ENCODE measurements at regions not wholly inside any gene's neighbourhood (a gene's known extent, or its start where the extent isn't known, plus 50 kb on each side); places are given as distances from the start of the nearest gene placed in this dataset.

DNA sequence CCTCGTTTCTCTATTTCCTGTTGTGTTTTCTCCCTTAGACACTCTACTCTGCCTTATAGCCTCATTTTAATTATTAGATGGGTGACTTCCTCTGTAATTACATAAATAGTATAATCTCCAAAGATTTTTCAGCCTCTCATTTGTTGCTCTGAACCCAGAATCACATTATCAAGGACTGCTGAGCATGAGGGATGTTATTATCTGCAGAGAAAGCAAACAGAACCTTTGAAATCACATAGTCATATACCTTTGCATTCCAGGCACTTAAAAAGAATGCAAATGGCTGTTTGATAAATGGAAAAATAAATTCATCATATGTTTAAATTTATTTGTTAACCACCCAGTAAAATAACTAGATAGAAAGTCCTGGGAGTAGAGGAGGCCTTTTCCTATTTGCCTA lies 305.1 kb upstream of the PPP1R2C start:
- Histone ChIP-seq H3K9me3 (ENCODE audit: control insufficient read depth, low read length) (no peaks in the 10 kb centered on the region), H3K4me1 (ENCODE audit: control insufficient read depth, insufficient read depth, low read length) (no peaks in the 10 kb centered on the region), H3K27me3 (ENCODE audit: control insufficient read depth, insufficient read depth, low read length) (no peaks in the 10 kb centered on the region), H3K9ac (ENCODE audit: low read length) (no peak overlapping the region), H3K4me3 (ENCODE audit: low read length) (no peak overlapping the region), H3K36me3 (ENCODE audit: control insufficient read depth, insufficient read depth, low read length) (no peaks in the 10 kb centered on the region)

DNA sequence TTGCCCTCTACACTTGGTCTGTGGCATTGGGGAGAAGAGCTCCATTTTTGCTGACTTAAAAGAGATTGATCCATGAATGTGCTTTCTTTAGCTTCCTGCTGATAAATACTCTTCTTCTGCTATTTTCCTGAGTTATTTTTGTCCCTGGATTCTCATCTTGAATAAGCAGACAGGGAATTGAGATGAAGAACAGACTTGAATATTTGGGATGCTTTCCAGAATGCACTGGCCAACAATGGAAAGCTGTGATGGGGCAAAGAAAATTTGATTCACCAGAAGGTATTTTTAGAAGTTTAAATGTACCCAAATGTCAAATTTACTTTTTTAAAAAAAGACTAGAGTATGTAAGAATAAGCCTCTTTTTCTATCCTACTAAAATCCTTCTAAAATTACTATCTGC lies 309.9 kb upstream of the PPP1R2C start:
- no peaks in the 10 kb centered on the region for H3K27me3 ChIP-seq (ENCODE audit: control insufficient read depth, insufficient read depth, low read length)
- H3K4me1 ChIP-seq (ENCODE audit: control insufficient read depth, insufficient read depth, low read length) = no peaks in the 10 kb centered on the region
- H3K4me3 ChIP-seq (ENCODE audit: low read length) = no peak overlapping the region
- no peaks in the 10 kb centered on the region for H3K9me3 ChIP-seq (ENCODE audit: control insufficient read depth, low read length)
- H3K9ac ChIP-seq (ENCODE audit: low read length) = no peak overlapping the region
- H3K36me3 ChIP-seq (ENCODE audit: control insufficient read depth, insufficient read depth, low read length) = no peaks in the 10 kb centered on the region

DNA sequence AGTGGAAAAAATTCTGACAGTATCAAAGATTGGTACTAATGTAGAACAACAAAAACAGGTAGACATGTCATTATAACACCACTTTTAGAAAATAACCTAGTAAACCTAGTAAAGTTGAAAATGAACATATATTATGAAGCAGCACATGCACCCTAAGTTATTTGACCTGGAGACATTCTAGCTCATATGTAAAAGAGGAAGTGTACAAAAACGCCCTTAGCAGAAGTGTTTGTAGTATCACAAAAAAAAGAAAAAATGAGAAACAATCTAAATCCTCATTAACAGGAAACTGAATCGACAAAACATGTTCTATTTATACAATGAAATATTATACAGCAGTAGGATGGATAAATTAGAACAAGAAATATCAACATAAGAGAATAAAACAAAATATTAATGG lies 318.9 kb upstream of the PPP1R2C start:
- Histone ChIP-seq H3K36me3 (ENCODE audit: control insufficient read depth, insufficient read depth, low read length) (no peaks in the 10 kb centered on the region), H3K4me3 (ENCODE audit: low read length) (no peak overlapping the region), H3K9ac (ENCODE audit: low read length) (no peak overlapping the region), H3K4me1 (ENCODE audit: control insufficient read depth, insufficient read depth, low read length) (no peaks in the 10 kb centered on the region), H3K27me3 (ENCODE audit: control insufficient read depth, insufficient read depth, low read length) (no peaks in the 10 kb centered on the region), H3K9me3 (ENCODE audit: control insufficient read depth, low read length) (no peaks in the 10 kb centered on the region)

DNA sequence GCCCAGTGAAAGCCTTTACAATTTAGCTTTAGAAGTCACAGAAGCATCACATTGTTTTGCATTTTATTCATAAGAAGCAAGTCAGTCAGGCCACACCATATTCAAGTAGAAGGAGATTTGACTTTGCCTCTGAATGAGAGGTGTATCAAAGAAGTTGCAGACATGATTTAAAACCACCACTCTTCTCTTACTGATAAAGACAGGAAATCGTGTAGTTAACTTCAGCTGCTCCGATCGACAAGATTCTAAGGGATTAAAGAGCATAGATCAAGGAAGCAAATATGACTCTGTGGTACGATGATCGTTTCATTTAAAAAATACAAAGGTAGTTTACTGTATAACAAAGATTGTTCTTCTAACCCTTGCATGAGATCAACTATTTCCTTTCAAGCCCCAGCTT lies 328.0 kb upstream of the PPP1R2C start:
- no peaks in the 10 kb centered on the region for H3K9me3 ChIP-seq (ENCODE audit: control insufficient read depth, low read length)
- H3K27me3 ChIP-seq (ENCODE audit: control insufficient read depth, insufficient read depth, low read length) = no peaks in the 10 kb centered on the region
- H3K4me1 ChIP-seq (ENCODE audit: control insufficient read depth, insufficient read depth, low read length) = no peaks in the 10 kb centered on the region
- H3K9ac ChIP-seq (ENCODE audit: low read length) = no peak overlapping the region
- H3K4me3 ChIP-seq (ENCODE audit: low read length) = no peak overlapping the region
- no peaks in the 10 kb centered on the region for H3K36me3 ChIP-seq (ENCODE audit: control insufficient read depth, insufficient read depth, low read length)

DNA sequence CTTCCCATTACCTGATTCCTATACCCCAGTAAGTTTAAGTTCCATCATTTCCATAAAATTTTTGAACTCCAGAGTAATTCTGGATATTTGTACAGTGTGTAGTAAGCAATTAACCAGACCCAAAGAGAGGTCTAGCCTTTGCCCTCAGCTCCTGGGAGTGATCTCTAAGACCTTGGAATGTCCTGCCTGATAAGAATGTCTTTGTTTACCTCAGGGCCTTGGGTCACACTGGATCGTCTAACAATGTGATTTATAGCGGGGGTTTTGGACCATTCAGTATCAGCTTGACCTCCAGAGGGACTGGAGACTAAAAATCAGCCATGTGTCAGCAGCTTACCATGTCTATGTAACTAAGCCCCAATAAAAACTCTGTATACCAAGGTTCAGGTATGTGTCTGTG lies 330.9 kb upstream of the PPP1R2C start:
- H3K9ac ChIP-seq (ENCODE audit: low read length) = no peak overlapping the region
- no peaks in the 10 kb centered on the region for H3K27me3 ChIP-seq (ENCODE audit: control insufficient read depth, insufficient read depth, low read length)
- H3K36me3 ChIP-seq (ENCODE audit: control insufficient read depth, insufficient read depth, low read length) = no peaks in the 10 kb centered on the region
- no peak overlapping the region for H3K4me3 ChIP-seq (ENCODE audit: low read length)
- H3K4me1 ChIP-seq (ENCODE audit: control insufficient read depth, insufficient read depth, low read length) = no peaks in the 10 kb centered on the region
- no peaks in the 10 kb centered on the region for H3K9me3 ChIP-seq (ENCODE audit: control insufficient read depth, low read length)

DNA sequence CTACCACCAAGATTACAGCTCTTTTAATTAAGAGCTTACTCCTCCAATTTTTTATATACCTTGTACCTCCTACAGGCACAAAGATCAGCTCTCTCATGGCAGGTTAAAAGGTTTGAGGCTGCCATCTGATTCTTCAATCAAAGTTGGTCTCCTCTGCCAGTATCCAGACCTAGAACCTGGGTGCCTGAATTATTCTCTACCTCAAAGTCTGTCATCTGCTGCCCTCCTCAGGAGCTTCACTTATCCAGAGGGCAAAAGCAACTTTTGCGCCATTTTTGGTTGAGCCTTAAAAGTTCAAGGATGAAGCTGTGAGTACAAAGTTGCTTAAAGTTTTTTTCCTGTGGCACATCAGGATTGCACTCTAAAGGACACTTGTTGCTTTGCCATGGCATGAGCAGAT lies 343.7 kb upstream of the PPP1R2C start:
- H3K9ac ChIP-seq (ENCODE audit: low read length) = no peak overlapping the region
- H3K4me3 ChIP-seq (ENCODE audit: low read length) = no peak overlapping the region
- H3K27me3 ChIP-seq (ENCODE audit: control insufficient read depth, insufficient read depth, low read length) = no peaks in the 10 kb centered on the region
- no peaks in the 10 kb centered on the region for H3K9me3 ChIP-seq (ENCODE audit: control insufficient read depth, low read length)
- no peaks in the 10 kb centered on the region for H3K36me3 ChIP-seq (ENCODE audit: control insufficient read depth, insufficient read depth, low read length)
- H3K4me1 ChIP-seq (ENCODE audit: control insufficient read depth, insufficient read depth, low read length) = no peaks in the 10 kb centered on the region

DNA sequence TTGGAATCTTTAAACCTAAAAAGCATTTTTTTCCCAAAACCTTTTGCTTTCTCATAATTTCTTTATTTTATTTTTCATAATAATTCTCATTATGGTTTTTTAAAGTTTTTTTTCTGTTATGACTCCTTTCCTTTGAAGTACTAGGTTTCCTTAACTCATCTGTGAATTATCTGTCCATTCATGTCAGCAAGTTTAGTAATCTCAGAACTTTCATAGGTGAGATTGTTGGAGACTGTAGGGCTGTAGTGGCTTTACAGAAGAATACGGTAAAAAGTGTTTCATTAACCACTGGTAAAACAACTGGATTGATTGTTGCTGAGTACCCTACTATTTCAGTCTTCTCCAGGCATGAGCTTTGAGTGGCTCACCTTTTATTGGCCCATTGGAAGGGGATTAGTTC lies 361.7 kb upstream of the PPP1R2C start:
- Histone ChIP-seq H3K9ac (ENCODE audit: low read length) (no peak overlapping the region), H3K4me3 (ENCODE audit: low read length) (no peak overlapping the region), H3K27me3 (ENCODE audit: control insufficient read depth, insufficient read depth, low read length) (no peaks in the 10 kb centered on the region), H3K36me3 (ENCODE audit: control insufficient read depth, insufficient read depth, low read length) (no peaks in the 10 kb centered on the region), H3K9me3 (ENCODE audit: control insufficient read depth, low read length) (no peaks in the 10 kb centered on the region), H3K4me1 (ENCODE audit: control insufficient read depth, insufficient read depth, low read length) (no peaks in the 10 kb centered on the region)

DNA sequence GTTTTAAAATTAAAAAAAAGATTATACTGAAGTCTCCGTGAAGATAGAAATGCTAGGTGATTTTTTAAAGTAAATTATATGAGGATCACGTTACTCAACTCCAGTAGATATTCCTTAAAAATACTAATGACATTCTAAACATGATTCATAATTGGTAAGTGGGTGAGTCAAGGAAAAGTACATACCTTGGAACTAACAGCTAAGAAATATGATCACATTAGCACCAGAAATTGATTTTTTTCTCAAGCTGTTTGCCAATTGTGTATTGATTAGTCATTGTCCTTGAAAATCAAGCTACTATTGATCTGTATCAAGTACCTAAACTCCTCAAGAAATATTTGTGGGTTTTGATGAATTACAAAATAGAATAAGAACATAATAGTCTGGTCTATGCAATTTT lies 362.6 kb upstream of the PPP1R2C start:
- Histone ChIP-seq H3K4me1 (ENCODE audit: control insufficient read depth, insufficient read depth, low read length) (no peaks in the 10 kb centered on the region), H3K9ac (ENCODE audit: low read length) (no peak overlapping the region), H3K4me3 (ENCODE audit: low read length) (no peak overlapping the region), H3K9me3 (ENCODE audit: control insufficient read depth, low read length) (no peaks in the 10 kb centered on the region), H3K27me3 (ENCODE audit: control insufficient read depth, insufficient read depth, low read length) (no peaks in the 10 kb centered on the region), H3K36me3 (ENCODE audit: control insufficient read depth, insufficient read depth, low read length) (no peaks in the 10 kb centered on the region)

DNA sequence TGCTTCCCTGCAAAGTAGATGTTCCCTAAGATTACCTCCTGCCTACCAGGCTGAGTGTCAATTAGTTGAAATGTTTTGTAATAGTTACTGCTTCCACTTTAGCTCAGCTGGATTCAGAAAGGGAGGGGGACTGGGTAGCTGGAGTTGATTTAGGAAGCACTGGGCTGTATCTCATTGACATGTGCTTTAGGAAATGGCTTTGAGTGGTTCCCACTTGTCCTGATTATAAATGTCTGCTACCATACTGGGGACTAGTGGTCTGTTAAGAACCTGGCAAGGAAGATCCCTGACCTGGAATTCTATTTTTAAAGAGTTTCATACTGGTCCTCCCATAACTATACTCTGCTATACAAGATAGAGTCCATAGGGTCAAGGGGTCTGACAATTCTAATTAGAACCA lies 363.9 kb upstream of the PPP1R2C start:
- H3K9ac ChIP-seq (ENCODE audit: low read length) = no peak overlapping the region
- H3K4me3 ChIP-seq (ENCODE audit: low read length) = no peak overlapping the region
- no peaks in the 10 kb centered on the region for H3K36me3 ChIP-seq (ENCODE audit: control insufficient read depth, insufficient read depth, low read length)
- H3K9me3 ChIP-seq (ENCODE audit: control insufficient read depth, low read length) = no peaks in the 10 kb centered on the region
- no peaks in the 10 kb centered on the region for H3K4me1 ChIP-seq (ENCODE audit: control insufficient read depth, insufficient read depth, low read length)
- H3K27me3 ChIP-seq (ENCODE audit: control insufficient read depth, insufficient read depth, low read length) = no peaks in the 10 kb centered on the region

DNA sequence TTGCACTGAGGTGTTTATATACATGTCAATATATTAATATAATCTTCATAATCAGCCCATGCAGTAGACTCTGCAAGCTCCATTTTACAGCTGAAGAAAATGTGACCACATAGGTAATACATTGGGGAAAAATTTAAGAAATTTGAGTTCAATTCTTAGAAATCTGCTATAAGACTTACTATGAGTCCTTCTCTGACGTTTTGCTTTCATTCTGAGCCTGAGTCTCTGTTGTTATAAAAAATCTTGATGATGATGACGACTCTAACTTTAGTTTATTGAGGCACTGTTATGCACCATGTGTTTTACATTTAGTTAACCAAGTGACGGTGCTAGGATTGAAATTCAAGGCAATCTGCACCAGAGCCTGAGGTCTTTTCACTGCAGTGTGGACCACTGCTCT lies 370.3 kb upstream of the PPP1R2C start:
- Histone ChIP-seq H3K9me3 (ENCODE audit: control insufficient read depth, low read length) (no peaks in the 10 kb centered on the region), H3K27me3 (ENCODE audit: control insufficient read depth, insufficient read depth, low read length) (no peaks in the 10 kb centered on the region), H3K36me3 (ENCODE audit: control insufficient read depth, insufficient read depth, low read length) (no peaks in the 10 kb centered on the region)

DNA sequence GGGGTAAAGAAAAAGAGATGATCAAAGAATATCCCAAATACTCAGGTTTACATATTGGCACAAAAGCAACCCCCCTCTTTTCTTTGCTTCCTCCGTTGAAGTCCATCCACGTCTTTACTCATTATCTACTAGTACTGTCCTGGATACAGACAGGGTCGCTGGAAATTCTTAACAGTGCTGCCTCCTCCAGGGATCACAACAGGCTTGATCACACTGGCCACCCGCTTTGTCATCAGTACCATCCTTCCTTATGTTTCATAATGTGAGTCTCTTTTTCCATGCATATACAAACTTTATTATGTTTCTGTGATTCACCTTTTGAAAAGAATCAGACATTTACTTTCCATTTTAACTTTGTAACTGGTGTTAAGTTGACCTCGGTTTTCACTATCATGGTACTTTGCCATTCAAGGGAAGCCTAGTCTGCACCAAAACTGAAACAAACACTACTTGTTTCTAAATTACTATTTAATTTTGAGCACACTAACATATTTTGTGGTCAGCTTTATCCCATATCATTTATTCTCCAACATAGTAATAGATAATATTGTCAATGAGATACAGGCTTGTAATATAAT lies 387.5 kb upstream of the PPP1R2C start:
- no peak overlapping the region for H3K4me3 ChIP-seq (ENCODE audit: low read length)
- no peaks in the 10 kb centered on the region for H3K9me3 ChIP-seq (ENCODE audit: control insufficient read depth, low read length)
- H3K27me3 ChIP-seq (ENCODE audit: control insufficient read depth, insufficient read depth, low read length) = no peaks in the 10 kb centered on the region
- no peak overlapping the region for H3K9ac ChIP-seq (ENCODE audit: low read length)
- H3K4me1 ChIP-seq (ENCODE audit: control insufficient read depth, insufficient read depth, low read length) = no peaks in the 10 kb centered on the region
- H3K36me3 ChIP-seq (ENCODE audit: control insufficient read depth, insufficient read depth, low read length) = no peaks in the 10 kb centered on the region

More for the DNA sequence above, 370.3 kb upstream of the PPP1R2C start:
- no peak overlapping the region for H3K9ac ChIP-seq (ENCODE audit: low read length)
- no peak overlapping the region for H3K4me3 ChIP-seq (ENCODE audit: low read length)
- H3K4me1 ChIP-seq (ENCODE audit: control insufficient read depth, insufficient read depth, low read length) = no peaks in the 10 kb centered on the region

DNA sequence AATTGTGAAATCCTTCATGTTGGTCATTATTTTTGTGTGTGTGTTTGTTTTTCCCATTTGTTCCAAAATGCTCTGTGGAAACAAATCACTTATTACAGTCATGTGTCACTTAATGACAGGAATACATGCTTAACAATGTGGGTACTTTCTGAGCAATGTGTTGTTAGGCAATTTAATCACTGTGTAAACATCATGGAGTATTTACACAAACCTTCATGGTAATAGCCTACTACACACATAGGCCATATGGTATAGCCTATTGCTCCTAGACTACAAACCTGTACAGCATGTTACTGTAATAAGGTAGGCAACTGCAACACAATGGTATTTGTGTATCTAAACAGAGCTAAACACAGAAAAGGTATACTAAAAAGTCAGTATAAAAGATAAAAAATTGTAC lies 388.9 kb upstream of the PPP1R2C start:
- Histone ChIP-seq H3K4me3 (ENCODE audit: low read length) (no peak overlapping the region), H3K4me1 (ENCODE audit: control insufficient read depth, insufficient read depth, low read length) (no peaks in the 10 kb centered on the region), H3K36me3 (ENCODE audit: control insufficient read depth, insufficient read depth, low read length) (no peaks in the 10 kb centered on the region), H3K27me3 (ENCODE audit: control insufficient read depth, insufficient read depth, low read length) (no peaks in the 10 kb centered on the region), H3K9me3 (ENCODE audit: control insufficient read depth, low read length) (no peaks in the 10 kb centered on the region), H3K9ac (ENCODE audit: low read length) (no peak overlapping the region)

DNA sequence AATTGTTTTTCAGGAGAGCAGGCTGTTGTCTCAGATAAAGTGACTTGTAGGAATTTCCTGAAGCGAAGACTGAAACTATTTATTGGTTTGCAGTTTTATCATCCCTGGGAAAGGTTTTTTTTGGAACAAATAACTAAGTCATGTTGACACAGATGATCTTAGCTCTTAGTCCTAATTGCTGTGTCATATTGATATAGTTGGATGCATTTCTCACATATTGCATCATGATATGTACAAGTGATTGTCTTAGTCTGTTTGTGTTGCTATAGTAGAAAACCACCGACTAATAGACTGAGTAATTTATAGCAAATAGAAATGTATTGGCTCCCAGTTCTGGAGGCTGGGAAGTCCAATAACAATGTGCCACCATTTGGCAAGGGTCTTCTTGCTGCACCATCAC lies 397.5 kb upstream of the PPP1R2C start:
- H3K9me3 ChIP-seq (ENCODE audit: control insufficient read depth, low read length) = no peaks in the 10 kb centered on the region
- H3K4me3 ChIP-seq (ENCODE audit: low read length) = no peak overlapping the region
- H3K9ac ChIP-seq (ENCODE audit: low read length) = no peak overlapping the region
- H3K4me1 ChIP-seq (ENCODE audit: control insufficient read depth, insufficient read depth, low read length) = no peaks in the 10 kb centered on the region
- no peaks in the 10 kb centered on the region for H3K27me3 ChIP-seq (ENCODE audit: control insufficient read depth, insufficient read depth, low read length)
- no peaks in the 10 kb centered on the region for H3K36me3 ChIP-seq (ENCODE audit: control insufficient read depth, insufficient read depth, low read length)
